ENCODE measurements at regions not wholly inside any gene's neighbourhood (a gene's known extent, or its start where the extent isn't known, plus 50 kb on each side); places are given as distances from the start of the nearest gene placed in this dataset.

- H3K27me3 Mint-ChIP-seq, result peaks cover 1% of the 10 kb centered on the region
- no peaks in the 10 kb centered on the region for H3K4me1 Mint-ChIP-seq
- no peak overlapping the region for H3K27ac Mint-ChIP-seq
- no peak overlapping the region for H3K4me3 Mint-ChIP-seq
- no peak for ATAC-seq (ENCODE audit: low read depth)
- no peak for DNase-seq (ENCODE audit: low spot score in 2 of 2)
- no peaks in the 10 kb centered on the region for H3K36me3 Mint-ChIP-seq
- H3K9me3 Mint-ChIP-seq, result no peaks in the 10 kb centered on the region
These were observed 1022.2 kb downstream of the BRD1 start for GRCh38 chr22:48805516-48805915.

GRCh38 chr22:48804811-48805301, 1022.8 kb downstream of the BRD1 start:
- Mint-ChIP-seq H3K27ac (no peak overlapping the region), H3K36me3 (no peaks in the 10 kb centered on the region), H3K9me3 (no peaks in the 10 kb centered on the region), H3K4me3 (no peak overlapping the region), H3K27me3 (peaks cover under 1% of the 10 kb centered on the region), H3K4me1 (no peaks in the 10 kb centered on the region)
- DNase-seq (ENCODE audit: low spot score in 2 of 2), result no peak
- no peak for ATAC-seq (ENCODE audit: low read depth)

GRCh38 chr22:48803948-48804810, 1023.5 kb downstream of the BRD1 start:
- H3K27ac Mint-ChIP-seq, result no peak overlapping the region
- no peaks in the 10 kb centered on the region for H3K9me3 Mint-ChIP-seq
- no peak overlapping the region for H3K4me3 Mint-ChIP-seq
- DNase-seq (ENCODE audit: low spot score in 2 of 2), result no peak
- H3K4me1 Mint-ChIP-seq, result no peaks in the 10 kb centered on the region
- H3K27me3 Mint-ChIP-seq, result no peaks in the 10 kb centered on the region
- H3K36me3 Mint-ChIP-seq, result no peaks in the 10 kb centered on the region
- no peak for ATAC-seq (ENCODE audit: low read depth)

- Mint-ChIP-seq H3K9me3 (no peaks in the 10 kb centered on the region), H3K27ac (no peak overlapping the region), H3K27me3 (no peaks in the 10 kb centered on the region), H3K36me3 (no peaks in the 10 kb centered on the region), H3K4me3 (no peak overlapping the region), H3K4me1 (no peaks in the 10 kb centered on the region)
- DNase-seq (ENCODE audit: low spot score in 2 of 2) (no peak), ATAC-seq (ENCODE audit: low read depth) (no peak)
These were observed 1024.3 kb downstream of the BRD1 start for GRCh38 chr22:48803171-48803947.

- Mint-ChIP-seq H3K27ac (no peak overlapping the region), H3K4me3 (no peak overlapping the region), H3K27me3 (no peaks in the 10 kb centered on the region), H3K36me3 (no peaks in the 10 kb centered on the region), H3K4me1 (no peaks in the 10 kb centered on the region), H3K9me3 (no peaks in the 10 kb centered on the region)
- ATAC-seq (ENCODE audit: low read depth) (no peak), DNase-seq (ENCODE audit: low spot score in 2 of 2) (no peak)
These were observed 1025.1 kb downstream of the BRD1 start for GRCh38 chr22:48802576-48802975.

GRCh38 chr22:48800886-48801607, 1026.6 kb downstream of the BRD1 start:
- no peaks in the 10 kb centered on the region for H3K9me3 Mint-ChIP-seq
- H3K4me1 Mint-ChIP-seq, result no peaks in the 10 kb centered on the region
- no peak overlapping the region for H3K27ac Mint-ChIP-seq
- no peak for DNase-seq (ENCODE audit: low spot score in 2 of 2)
- H3K4me3 Mint-ChIP-seq, result no peak overlapping the region
- no peaks in the 10 kb centered on the region for H3K36me3 Mint-ChIP-seq
- ATAC-seq (ENCODE audit: low read depth), result no peak
- no peaks in the 10 kb centered on the region for H3K27me3 Mint-ChIP-seq

GRCh38 chr22:48800036-48800885, 1027.4 kb downstream of the BRD1 start:
- H3K27ac Mint-ChIP-seq, result no peak overlapping the region
- no peaks in the 10 kb centered on the region for H3K9me3 Mint-ChIP-seq
- no peaks in the 10 kb centered on the region for H3K27me3 Mint-ChIP-seq
- H3K4me3 Mint-ChIP-seq, result no peak overlapping the region
- H3K4me1 Mint-ChIP-seq, result no peaks in the 10 kb centered on the region
- ATAC-seq (ENCODE audit: low read depth), result no peak
- H3K36me3 Mint-ChIP-seq, result no peaks in the 10 kb centered on the region
- DNase-seq (ENCODE audit: low spot score in 2 of 2), result no peak

GRCh38 chr22:48799227-48799970, 1028.3 kb downstream of the BRD1 start:
- no peaks in the 10 kb centered on the region for H3K36me3 Mint-ChIP-seq
- ATAC-seq (ENCODE audit: low read depth), result no peak
- DNase-seq (ENCODE audit: low spot score in 2 of 2), result no peak
- H3K9me3 Mint-ChIP-seq, result peaks cover under 1% of the 10 kb centered on the region
- no peaks in the 10 kb centered on the region for H3K4me1 Mint-ChIP-seq
- H3K4me3 Mint-ChIP-seq, result no peak overlapping the region
- H3K27ac Mint-ChIP-seq, result no peak overlapping the region
- no peaks in the 10 kb centered on the region for H3K27me3 Mint-ChIP-seq

- ATAC-seq (ENCODE audit: low read depth) (no peak), DNase-seq (ENCODE audit: low spot score in 2 of 2) (no peak)
- Mint-ChIP-seq H3K36me3 (no peaks in the 10 kb centered on the region), H3K4me1 (no peaks in the 10 kb centered on the region), H3K4me3 (no peak overlapping the region), H3K9me3 (peaks cover 3% of the 10 kb centered on the region), H3K27me3 (no peaks in the 10 kb centered on the region), H3K27ac (no peak overlapping the region)
These were observed 1029.1 kb downstream of the BRD1 start for GRCh38 chr22:48798281-48799226.

GRCh38 chr22:48797731-48798130, 1029.9 kb downstream of the BRD1 start:
- peaks cover 3% of the 10 kb centered on the region for H3K9me3 Mint-ChIP-seq
- no peak overlapping the region for H3K27ac Mint-ChIP-seq
- H3K4me3 Mint-ChIP-seq, result no peak overlapping the region
- DNase-seq (ENCODE audit: low spot score in 2 of 2), result no peak
- H3K4me1 Mint-ChIP-seq, result no peaks in the 10 kb centered on the region
- no peaks in the 10 kb centered on the region for H3K27me3 Mint-ChIP-seq
- ATAC-seq (ENCODE audit: low read depth), result no peak
- H3K36me3 Mint-ChIP-seq, result no peaks in the 10 kb centered on the region

- Mint-ChIP-seq H3K27ac (no peak overlapping the region), H3K9me3 (peaks cover 3% of the 10 kb centered on the region)
- ATAC-seq (ENCODE audit: low read depth), result no peak
These were observed 1031.2 kb downstream of the BRD1 start for GRCh38 chr22:48796310-48797015.

More at GRCh38 chr22:48796310-48797015, 1031.2 kb downstream of the BRD1 start:
- H3K27me3 Mint-ChIP-seq, result no peaks in the 10 kb centered on the region
- no peak for DNase-seq (ENCODE audit: low spot score in 2 of 2)
- H3K4me3 Mint-ChIP-seq, result no peak overlapping the region
- H3K36me3 Mint-ChIP-seq, result no peaks in the 10 kb centered on the region
- H3K4me1 Mint-ChIP-seq, result no peaks in the 10 kb centered on the region
